ENCODE measurements at regions not wholly inside any gene's neighbourhood (a gene's known extent, or its start where the extent isn't known, plus 50 kb on each side); places are given as distances from the start of the nearest gene placed in this dataset.

GRCh38 chr3:193021506-193022010, 103.9 kb upstream of the MB21D2 start (continued):
- TF ChIP-seq JUN (IDR thresholded peaks at IDR 0.05; ENCODE audit: low read depth, low read length) = no peak
- TF ChIP-seq ZNF274 (IDR thresholded peaks at IDR 0.05; ENCODE audit: borderline replicate concordance, extremely low read depth, low read length) = no peak
- TF ChIP-seq POU5F1 (IDR thresholded peaks at IDR 0.05; ENCODE audit: low read depth, low read length) = no peak
- no peak for TF ChIP-seq CHD2 (IDR thresholded peaks at IDR 0.05; ENCODE audit: low read length)
- no peak for TF ChIP-seq HDAC2 (IDR thresholded peaks at IDR 0.05; ENCODE audit: borderline replicate concordance in 1 of 2, low read depth in 2 of 2, low read length in 2 of 2)
- no peak for TF ChIP-seq SP1 (IDR thresholded peaks at IDR 0.05; ENCODE audit: low read depth, low read length)
- no peak for TF ChIP-seq SAP30 (IDR thresholded peaks at IDR 0.05; ENCODE audit: insufficient read depth, insufficient replicate concordance, low read length)
